ENCODE measurements at regions not wholly inside any gene's neighbourhood (a gene's known extent, or its start where the extent isn't known, plus 50 kb on each side); places are given as distances from the start of the nearest gene placed in this dataset.
"Not testable (repeated sequence)": the region's sequence is repeated elsewhere in the genome, so short reads cannot be mapped to it uniquely, and the experiment has no call there.

GRCh38 chr5:12193536-12193935 lies 289.3 kb upstream of the CTNND2 start:
- DNase-seq, result no peak

GRCh38 chr5:12183003-12183402 lies 278.8 kb upstream of the CTNND2 start:
- DNase-seq, result no peak

GRCh38 chr5:12177851-12178250 lies 273.6 kb upstream of the CTNND2 start:
- DNase-seq, result no peak

- DNase-seq, result no peak
Measured at GRCh38 chr5:12177225-12177624, 273.0 kb upstream of the CTNND2 start.

GRCh38 chr5:12175914-12176585 lies 271.8 kb upstream of the CTNND2 start:
- DNase-seq, result no peak

GRCh38 chr5:12174734-12175133 lies 270.5 kb upstream of the CTNND2 start:
- DNase-seq, result no peak

- DNase-seq, result no peak
Measured at GRCh38 chr5:12169536-12169935, 265.3 kb upstream of the CTNND2 start.

GRCh38 chr5:12162863-12163262 lies 258.6 kb upstream of the CTNND2 start:
- DNase-seq, result no peak

GRCh38 chr5:12147513-12147912 lies 243.3 kb upstream of the CTNND2 start:
- no peak for DNase-seq

GRCh38 chr5:12141496-12141895 lies 237.2 kb upstream of the CTNND2 start:
- DNase-seq, result no peak

GRCh38 chr5:12133520-12133919 lies 229.3 kb upstream of the CTNND2 start:
- no peak for DNase-seq

GRCh38 chr5:12131020-12131419 lies 226.8 kb upstream of the CTNND2 start:
- DNase-seq, result not testable (repeated sequence)

GRCh38 chr5:12125895-12126294 lies 221.6 kb upstream of the CTNND2 start:
- DNase-seq, result no peak

GRCh38 chr5:12119657-12120056 lies 215.4 kb upstream of the CTNND2 start:
- no peak for DNase-seq

- no peak for DNase-seq
Measured at GRCh38 chr5:12114075-12114474, 209.8 kb upstream of the CTNND2 start.

- DNase-seq, result no peak
Measured at GRCh38 chr5:12113062-12113461, 208.8 kb upstream of the CTNND2 start.

- no peak for DNase-seq
Measured at GRCh38 chr5:12111261-12111660, 207.0 kb upstream of the CTNND2 start.

- DNase-seq, result no peak
Measured at GRCh38 chr5:12110629-12111028, 206.4 kb upstream of the CTNND2 start.

- DNase-seq, result no peak
Measured at GRCh38 chr5:12109075-12109688, 204.9 kb upstream of the CTNND2 start.

GRCh38 chr5:12102151-12102550 lies 197.9 kb upstream of the CTNND2 start:
- DNase-seq, result no peak

GRCh38 chr5:12100542-12100941 lies 196.3 kb upstream of the CTNND2 start:
- no peak for DNase-seq

- DNase-seq, result no peak
Measured at GRCh38 chr5:12099296-12099695, 195.1 kb upstream of the CTNND2 start.

GRCh38 chr5:12095808-12096281 lies 191.6 kb upstream of the CTNND2 start:
- DNase-seq, result no peak

GRCh38 chr5:12093586-12093985 lies 189.3 kb upstream of the CTNND2 start:
- DNase-seq, result no peak

GRCh38 chr5:12080761-12081160 lies 176.5 kb upstream of the CTNND2 start:
- DNase-seq, result no peak
